ENCODE measurements at regions not wholly inside any gene's neighbourhood (a gene's known extent, or its start where the extent isn't known, plus 50 kb on each side); places are given as distances from the start of the nearest gene placed in this dataset.

DNA sequence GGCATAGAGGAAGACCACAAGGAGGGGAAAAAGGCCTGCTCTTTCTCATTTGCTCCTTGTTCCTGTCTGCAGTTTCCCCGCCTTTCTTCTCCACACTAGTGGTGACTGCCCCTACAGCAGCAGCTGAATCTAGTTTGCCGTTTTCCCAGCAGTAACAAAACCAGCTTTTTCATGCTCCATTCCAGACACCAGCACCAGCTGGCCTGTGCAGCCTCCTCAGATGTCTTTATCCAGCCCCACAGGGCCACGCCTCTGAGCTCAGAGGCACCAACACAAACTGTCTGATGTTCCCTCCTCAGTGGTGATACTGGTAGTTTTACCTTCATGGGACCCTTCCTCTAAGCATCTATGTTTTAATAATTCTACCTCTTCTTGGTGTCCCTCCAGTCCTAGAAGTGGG is 70.4 kb upstream of the SLC24A3 start:
- no peak overlapping the region for H3K4me3 ChIP-seq (ENCODE audit: low read length)
- TF ChIP-seq, protein P1, sequence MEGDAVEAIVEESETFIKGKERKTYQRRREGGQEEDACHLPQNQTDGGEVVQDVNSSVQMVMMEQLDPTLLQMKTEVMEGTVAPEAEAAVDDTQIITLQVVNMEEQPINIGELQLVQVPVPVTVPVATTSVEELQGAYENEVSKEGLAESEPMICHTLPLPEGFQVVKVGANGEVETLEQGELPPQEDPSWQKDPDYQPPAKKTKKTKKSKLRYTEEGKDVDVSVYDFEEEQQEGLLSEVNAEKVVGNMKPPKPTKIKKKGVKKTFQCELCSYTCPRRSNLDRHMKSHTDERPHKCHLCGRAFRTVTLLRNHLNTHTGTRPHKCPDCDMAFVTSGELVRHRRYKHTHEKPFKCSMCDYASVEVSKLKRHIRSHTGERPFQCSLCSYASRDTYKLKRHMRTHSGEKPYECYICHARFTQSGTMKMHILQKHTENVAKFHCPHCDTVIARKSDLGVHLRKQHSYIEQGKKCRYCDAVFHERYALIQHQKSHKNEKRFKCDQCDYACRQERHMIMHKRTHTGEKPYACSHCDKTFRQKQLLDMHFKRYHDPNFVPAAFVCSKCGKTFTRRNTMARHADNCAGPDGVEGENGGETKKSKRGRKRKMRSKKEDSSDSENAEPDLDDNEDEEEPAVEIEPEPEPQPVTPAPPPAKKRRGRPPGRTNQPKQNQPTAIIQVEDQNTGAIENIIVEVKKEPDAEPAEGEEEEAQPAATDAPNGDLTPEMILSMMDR (conservative IDR thresholded peaks at IDR 0.05; ENCODE audit: low read length) = no peak
- no peak for DNase-seq (ENCODE audit: low read depth)

DNA sequence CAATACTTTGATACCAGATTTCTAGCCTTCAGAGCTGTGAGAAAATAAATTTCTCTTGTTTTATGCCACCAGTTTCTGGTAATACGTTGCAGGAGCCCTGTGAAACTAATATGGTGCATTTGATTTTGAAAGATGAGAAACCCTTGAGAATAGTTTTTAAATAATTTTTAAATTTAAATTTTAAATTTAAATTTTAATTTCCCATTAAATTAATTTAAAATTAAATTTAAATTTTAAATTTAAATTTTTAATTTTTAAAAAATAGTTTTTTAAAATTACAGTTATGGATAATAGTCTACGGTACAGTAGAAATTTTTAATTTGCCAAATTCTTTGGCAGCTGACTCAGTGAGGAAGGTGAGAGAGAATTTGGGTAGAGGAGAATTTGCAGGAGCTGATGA is 68.6 kb upstream of the SLC24A3 start:
- no peak for DNase-seq (ENCODE audit: low read depth)
- TF ChIP-seq, protein P1 (conservative IDR thresholded peaks at IDR 0.05; ENCODE audit: low read length) = no peak
- no peak overlapping the region for H3K4me3 ChIP-seq (ENCODE audit: low read length)

DNA sequence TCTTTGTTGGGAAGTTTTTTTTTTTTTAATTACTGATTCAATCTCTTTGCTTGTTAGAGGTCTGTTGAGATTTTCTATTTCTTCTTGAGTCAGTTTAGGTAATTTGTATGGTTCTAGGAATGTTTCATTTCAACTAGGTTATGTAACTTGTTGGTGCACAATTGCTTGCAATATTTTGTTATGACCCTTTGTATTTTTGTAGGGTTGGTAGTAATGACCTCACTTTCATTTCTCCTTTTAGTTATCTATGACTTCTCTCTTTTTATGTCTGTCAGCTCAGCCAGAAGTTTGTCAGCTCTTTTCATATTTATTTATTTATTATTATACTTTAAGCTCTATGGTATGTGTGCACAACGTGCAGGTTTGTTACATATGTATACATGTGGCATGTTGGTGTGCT is 51.1 kb upstream of the SLC24A3 start:
- no peak overlapping the region for H3K4me3 ChIP-seq (ENCODE audit: low read length)
- DNase-seq (ENCODE audit: low read depth) = no peak
- TF ChIP-seq, protein P1 (conservative IDR thresholded peaks at IDR 0.05; ENCODE audit: low read length) = no peak
